ENCODE measurements at regions not wholly inside any gene's neighbourhood (a gene's known extent, or its start where the extent isn't known, plus 50 kb on each side); places are given as distances from the start of the nearest gene placed in this dataset.
A peak's percentile ranks its signal among the peaks of the same experiment; 100 is the strongest.

DNA sequence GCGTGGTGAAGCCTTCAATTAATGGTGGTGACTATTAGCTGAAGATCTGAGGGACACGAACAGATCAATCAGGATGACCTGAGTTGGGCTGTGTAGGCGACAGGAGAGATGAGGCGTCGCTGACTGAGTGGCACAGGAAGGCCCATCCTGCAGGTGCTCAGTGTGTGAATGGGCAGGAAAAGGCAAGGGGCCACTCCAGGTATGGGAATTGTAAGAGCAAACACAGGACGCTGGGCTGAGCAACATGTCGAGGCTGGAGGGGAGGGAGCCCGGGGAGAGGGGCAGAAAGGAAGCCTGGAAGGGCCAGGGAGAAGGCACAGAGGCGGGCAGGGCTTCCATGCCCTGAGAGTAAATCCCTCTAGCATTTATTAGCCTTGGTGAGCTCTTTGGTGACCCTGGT, 151.0 kb downstream of the VEGFA start:
- Histone ChIP-seq H3K36me3 (no peaks in the 10 kb centered on the region), H3K27me3 (no peaks in the 10 kb centered on the region), H3K4me3 (no peak overlapping the region), H3K9me3 (no peaks in the 10 kb centered on the region), H3K4me1 (peaks cover 22 to 45% (median 27%) of the 10 kb centered on the region in 4 donors), H3K27ac (no peak overlapping the region)
- TF ChIP-seq POLR2AphosphoS5 (IDR thresholded peaks at IDR 0.05) (no peak), EP300 (IDR thresholded peaks at IDR 0.05) (no peak), POLR2A (IDR thresholded peaks at IDR 0.05) (no peak)
- TF ChIP-seq, protein P1, sequence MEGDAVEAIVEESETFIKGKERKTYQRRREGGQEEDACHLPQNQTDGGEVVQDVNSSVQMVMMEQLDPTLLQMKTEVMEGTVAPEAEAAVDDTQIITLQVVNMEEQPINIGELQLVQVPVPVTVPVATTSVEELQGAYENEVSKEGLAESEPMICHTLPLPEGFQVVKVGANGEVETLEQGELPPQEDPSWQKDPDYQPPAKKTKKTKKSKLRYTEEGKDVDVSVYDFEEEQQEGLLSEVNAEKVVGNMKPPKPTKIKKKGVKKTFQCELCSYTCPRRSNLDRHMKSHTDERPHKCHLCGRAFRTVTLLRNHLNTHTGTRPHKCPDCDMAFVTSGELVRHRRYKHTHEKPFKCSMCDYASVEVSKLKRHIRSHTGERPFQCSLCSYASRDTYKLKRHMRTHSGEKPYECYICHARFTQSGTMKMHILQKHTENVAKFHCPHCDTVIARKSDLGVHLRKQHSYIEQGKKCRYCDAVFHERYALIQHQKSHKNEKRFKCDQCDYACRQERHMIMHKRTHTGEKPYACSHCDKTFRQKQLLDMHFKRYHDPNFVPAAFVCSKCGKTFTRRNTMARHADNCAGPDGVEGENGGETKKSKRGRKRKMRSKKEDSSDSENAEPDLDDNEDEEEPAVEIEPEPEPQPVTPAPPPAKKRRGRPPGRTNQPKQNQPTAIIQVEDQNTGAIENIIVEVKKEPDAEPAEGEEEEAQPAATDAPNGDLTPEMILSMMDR (IDR thresholded peaks at IDR 0.05): no peak
- DNase-seq: no peak
- intact Hi-C loops (cut with DNase I; ENCODE audit: low total_unique reads): no loop called here
- WGBS, 5 donors: 78 to 84% (median 82%) methylated on average over 9 of the region's 9 CpGs

DNA sequence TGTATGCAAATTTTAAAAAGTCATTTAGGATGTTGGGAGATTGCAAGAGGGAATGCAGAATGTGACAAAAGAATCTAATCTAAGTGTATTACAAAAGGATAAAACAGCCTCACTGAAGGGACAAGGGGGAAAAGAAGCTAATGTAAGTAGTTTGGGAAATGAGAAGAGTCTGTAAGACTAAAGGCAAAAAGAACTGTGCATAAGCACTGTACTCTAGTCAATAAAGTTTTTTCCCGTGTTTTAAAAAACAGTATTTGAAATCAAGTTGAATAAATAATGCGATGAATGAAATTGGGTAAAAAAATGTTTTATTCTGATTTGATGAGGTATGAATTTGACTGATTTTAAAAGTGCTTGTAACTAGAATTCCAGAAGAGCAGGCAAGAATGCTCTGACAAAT, 149.8 kb downstream of the VEGFA start:
- Histone ChIP-seq H3K9me3 (no peaks in the 10 kb centered on the region), H3K27ac (no peak overlapping the region), H3K36me3 (no peaks in the 10 kb centered on the region), H3K4me3 (no peak overlapping the region), H3K27me3 (no peaks in the 10 kb centered on the region), H3K4me1 (peaks cover 23 to 43% (median 27%) of the 10 kb centered on the region in 4 donors)
- WGBS, 5 donors: 69 to 93% (median 74%) methylated on average over 2 of the region's 2 CpGs
- TF ChIP-seq EP300 (IDR thresholded peaks at IDR 0.05) (no peak), POLR2AphosphoS5 (IDR thresholded peaks at IDR 0.05) (no peak), POLR2A (IDR thresholded peaks at IDR 0.05) (no peak)
- TF ChIP-seq, protein P1 (IDR thresholded peaks at IDR 0.05): no peak
- intact Hi-C loops (cut with DNase I; ENCODE audit: low total_unique reads): no loop called here
- DNase-seq: no peak

DNA sequence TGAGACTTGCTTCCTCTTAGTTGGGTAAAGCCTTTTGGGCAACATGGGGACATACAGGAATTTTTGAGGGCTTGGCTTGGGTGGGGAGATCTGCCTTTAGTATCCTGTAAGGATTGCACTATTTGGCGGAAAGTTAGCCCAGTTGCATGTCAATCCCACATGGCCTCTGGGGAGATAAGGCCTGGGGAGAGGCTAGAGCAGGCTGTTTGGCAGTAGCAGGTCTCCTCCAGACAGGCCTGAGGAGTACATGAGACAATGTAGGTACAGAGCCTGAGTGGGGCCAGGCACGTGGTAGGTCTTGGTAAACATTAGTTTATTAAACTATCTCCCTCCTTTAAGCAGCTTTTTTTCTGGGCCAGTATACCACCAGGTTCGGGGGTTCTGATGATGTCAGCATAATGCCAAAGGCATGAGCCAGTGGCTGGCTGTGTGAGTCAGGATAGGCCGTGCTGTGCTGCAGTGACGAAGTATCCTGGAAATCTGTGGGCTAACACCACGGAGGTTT, 147.9 kb downstream of the VEGFA start:
- WGBS, 5 donors: 69 to 79% (median 72%) methylated on average over 6 of the region's 6 CpGs

DNA sequence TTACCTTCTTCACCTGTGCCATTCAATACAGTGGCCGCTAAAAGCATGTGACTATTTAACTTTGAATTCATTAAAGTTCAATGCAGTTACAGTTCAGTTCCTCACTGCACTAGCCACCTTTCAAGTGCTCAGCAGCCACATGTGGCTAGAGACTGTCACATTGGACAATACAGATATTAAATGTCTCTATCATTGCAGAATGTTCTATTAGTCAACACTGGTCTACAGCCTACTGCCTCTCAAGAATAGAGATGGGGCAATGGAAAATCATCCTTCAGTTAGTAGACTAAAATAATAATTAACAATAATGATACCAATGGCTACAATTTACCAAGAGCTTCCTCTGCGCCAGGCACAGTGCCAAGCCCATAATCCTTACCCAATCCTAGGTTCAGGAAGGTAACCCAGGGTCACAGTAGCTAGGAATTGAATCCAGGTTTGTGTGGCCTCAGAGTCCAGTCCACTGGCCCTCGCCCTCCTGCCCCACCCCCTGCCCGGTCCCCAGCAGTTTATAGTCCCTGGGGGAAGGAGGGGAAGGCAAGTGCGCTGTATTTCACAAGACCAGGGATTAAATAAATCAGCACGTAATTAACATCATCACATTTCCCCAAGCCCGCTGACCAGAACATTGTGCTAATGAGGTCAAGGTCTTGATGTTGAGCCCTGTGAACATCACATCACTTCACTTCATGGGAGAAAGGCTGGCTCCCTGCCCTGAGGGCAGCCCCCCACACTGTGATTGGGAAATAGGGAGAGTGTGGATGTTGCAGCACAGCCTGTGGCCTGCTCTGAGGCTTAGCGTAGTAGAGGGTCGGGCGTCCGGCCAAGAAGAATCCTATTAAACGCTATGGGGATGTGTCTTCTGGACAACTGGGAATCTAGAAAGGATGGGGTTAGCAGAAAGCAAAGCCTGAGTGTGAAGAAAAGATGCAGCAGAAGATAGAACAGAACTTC, 147.2 kb downstream of the VEGFA start:
- Histone ChIP-seq H3K4me3 (no peak overlapping the region), H3K36me3 (no peaks in the 10 kb centered on the region), H3K27ac (peak overlapping the region; percentile 13 to 56 (median 41)), H3K27me3 (no peaks in the 10 kb centered on the region), H3K9me3 (no peaks in the 10 kb centered on the region), H3K4me1 (peaks cover 31 to 50% (median 39%) of the 10 kb centered on the region in 4 donors)
- 61 to 74% (median 63%) methylated on average over 12 of the region's 12 CpGs for WGBS, 5 donors
- DNase-seq: peak; percentile 63 to 71
- no peak for TF ChIP-seq EP300 (IDR thresholded peaks at IDR 0.05)
- TF ChIP-seq POLR2AphosphoS5 (IDR thresholded peaks at IDR 0.05): no peak
- no peak for TF ChIP-seq POLR2A (IDR thresholded peaks at IDR 0.05)
- TF ChIP-seq, protein P1 (IDR thresholded peaks at IDR 0.05): no peak
- intact Hi-C loops (cut with DNase I; ENCODE audit: low total_unique reads): no loop called here

More for the DNA sequence above, 147.9 kb downstream of the VEGFA start:
- intact Hi-C loops (cut with DNase I; ENCODE audit: low total_unique reads): no loop called here
- no peak for DNase-seq
- no peaks in the 10 kb centered on the region for H3K9me3 ChIP-seq
- no peaks in the 10 kb centered on the region for H3K27me3 ChIP-seq
- H3K4me3 ChIP-seq: no peak overlapping the region
- peak overlapping the region in 2 of 5 donors; percentile 34 to 54 for H3K27ac ChIP-seq
- H3K36me3 ChIP-seq: no peaks in the 10 kb centered on the region
- peaks cover 24 to 43% (median 31%) of the 10 kb centered on the region in 4 donors for H3K4me1 ChIP-seq
- TF ChIP-seq EP300 (IDR thresholded peaks at IDR 0.05): no peak
